ENCODE measurements at regions not wholly inside any gene's neighbourhood (a gene's known extent, or its start where the extent isn't known, plus 50 kb on each side); places are given as distances from the start of the nearest gene placed in this dataset.

DNA sequence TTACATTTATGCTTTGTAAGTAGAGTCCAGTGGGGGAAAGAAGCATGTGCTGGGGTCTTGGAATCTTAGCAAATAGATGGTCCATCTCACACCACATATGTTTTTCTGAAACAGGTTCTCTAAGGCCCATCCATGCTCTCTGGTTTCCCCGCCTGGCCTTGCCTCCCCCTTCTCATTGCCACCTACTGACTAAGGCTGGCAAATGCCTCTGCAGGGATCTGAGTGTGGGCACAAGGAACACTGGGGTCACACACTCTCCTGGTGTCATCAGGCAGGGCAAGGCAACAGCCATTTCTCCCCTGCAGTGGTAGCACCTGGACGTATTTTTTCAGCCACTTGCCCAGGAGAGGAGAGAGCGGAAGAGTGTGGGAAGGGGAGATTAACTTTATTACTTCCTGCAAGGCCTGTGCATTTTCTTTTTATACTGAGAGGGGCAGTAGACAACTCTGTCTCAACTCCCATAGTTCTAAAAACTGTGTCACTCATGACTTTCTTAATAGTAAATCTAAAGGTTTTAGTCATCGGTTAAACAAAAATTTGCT lies 804.2 kb upstream of the NECTIN3 start:
- no peaks in the 10 kb centered on the region for H3K36me3 ChIP-seq (ENCODE audit: insufficient read depth)
- no peaks in the 10 kb centered on the region for H3K79me2 ChIP-seq (ENCODE audit: insufficient read depth, low read depth)
- H3K4me1 ChIP-seq (ENCODE audit: low read depth, poor library complexity, severe bottlenecking): no peaks in the 10 kb centered on the region
- H3K9ac ChIP-seq: no peak overlapping the region
- H4K20me1 ChIP-seq (ENCODE audit: insufficient read depth): no peaks in the 10 kb centered on the region
- no peak overlapping the region for H3K4me2 ChIP-seq
- no peak overlapping the region for H3K4me3 ChIP-seq (IDR thresholded peaks at IDR 0.05; ENCODE audit: insufficient read depth, low read depth, low read length)
- H3K27me3 ChIP-seq (ENCODE audit: insufficient read depth, low read depth): no peaks in the 10 kb centered on the region
- no peak for TF ChIP-seq CTCF (conservative IDR thresholded peaks at IDR 0.05; ENCODE audit: low read depth, low read length)
- H2AFZ ChIP-seq (ENCODE audit: low read depth): no peak overlapping the region
- H3K27ac ChIP-seq: no peak overlapping the region

GRCh38 chr3:110272525-110272924 lies 799.1 kb upstream of the NECTIN3 start:
- Histone ChIP-seq H3K27me3 (ENCODE audit: insufficient read depth, low read depth) (no peaks in the 10 kb centered on the region), H3K27ac (no peak overlapping the region), H3K4me3 (IDR thresholded peaks at IDR 0.05; ENCODE audit: insufficient read depth, low read depth, low read length) (no peak overlapping the region), H3K4me2 (no peak overlapping the region), H3K9ac (no peak overlapping the region), H2AFZ (ENCODE audit: low read depth) (no peak overlapping the region), H4K20me1 (ENCODE audit: insufficient read depth) (no peaks in the 10 kb centered on the region), H3K36me3 (ENCODE audit: insufficient read depth) (no peaks in the 10 kb centered on the region), H3K79me2 (ENCODE audit: insufficient read depth, low read depth) (no peaks in the 10 kb centered on the region), H3K4me1 (ENCODE audit: low read depth, poor library complexity, severe bottlenecking) (no peaks in the 10 kb centered on the region)
- no peak for TF ChIP-seq CTCF (conservative IDR thresholded peaks at IDR 0.05; ENCODE audit: low read depth, low read length)

- Histone ChIP-seq H3K79me2 (ENCODE audit: insufficient read depth, low read depth) (no peaks in the 10 kb centered on the region), H3K4me2 (no peak overlapping the region), H3K4me3 (IDR thresholded peaks at IDR 0.05; ENCODE audit: insufficient read depth, low read depth, low read length) (no peak overlapping the region), H3K9ac (no peak overlapping the region), H2AFZ (ENCODE audit: low read depth) (no peak overlapping the region), H4K20me1 (ENCODE audit: insufficient read depth) (no peaks in the 10 kb centered on the region), H3K4me1 (ENCODE audit: low read depth, poor library complexity, severe bottlenecking) (no peaks in the 10 kb centered on the region), H3K36me3 (ENCODE audit: insufficient read depth) (no peaks in the 10 kb centered on the region), H3K27me3 (ENCODE audit: insufficient read depth, low read depth) (no peaks in the 10 kb centered on the region), H3K27ac (no peak overlapping the region)
- no peak for TF ChIP-seq CTCF (conservative IDR thresholded peaks at IDR 0.05; ENCODE audit: low read depth, low read length)
Observed at GRCh38 chr3:110291886-110292501, 779.6 kb upstream of the NECTIN3 start.

DNA sequence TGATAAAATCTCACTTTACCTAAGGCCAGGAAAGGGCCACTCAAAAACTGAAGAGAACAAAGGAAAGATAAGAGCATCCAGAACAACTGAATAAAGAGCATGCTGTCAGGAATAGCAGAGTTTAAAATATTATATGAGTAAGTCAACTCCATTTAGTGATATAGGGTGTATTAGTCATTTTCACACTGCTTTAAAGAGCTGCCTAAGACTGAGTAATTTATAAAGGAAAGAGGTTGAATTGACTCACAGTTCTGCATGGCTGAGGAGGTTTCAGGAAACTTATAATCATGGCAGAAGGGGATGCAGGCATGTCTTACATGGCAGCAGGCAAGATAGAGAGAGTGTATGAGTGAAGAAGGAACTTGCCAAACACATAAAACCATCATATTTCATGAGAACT lies 778.0 kb upstream of the NECTIN3 start:
- no peak for TF ChIP-seq CTCF (conservative IDR thresholded peaks at IDR 0.05; ENCODE audit: low read depth, low read length)
- H3K27ac ChIP-seq: no peak overlapping the region
- H3K4me3 ChIP-seq (IDR thresholded peaks at IDR 0.05; ENCODE audit: insufficient read depth, low read depth, low read length): no peak overlapping the region
- no peak overlapping the region for H3K9ac ChIP-seq
- no peak overlapping the region for H2AFZ ChIP-seq (ENCODE audit: low read depth)
- no peaks in the 10 kb centered on the region for H3K79me2 ChIP-seq (ENCODE audit: insufficient read depth, low read depth)
- no peak overlapping the region for H3K4me2 ChIP-seq
- no peaks in the 10 kb centered on the region for H4K20me1 ChIP-seq (ENCODE audit: insufficient read depth)
- no peaks in the 10 kb centered on the region for H3K36me3 ChIP-seq (ENCODE audit: insufficient read depth)
- H3K4me1 ChIP-seq (ENCODE audit: low read depth, poor library complexity, severe bottlenecking): no peaks in the 10 kb centered on the region
- no peaks in the 10 kb centered on the region for H3K27me3 ChIP-seq (ENCODE audit: insufficient read depth, low read depth)
